Loucy (cell line): ENCODE measurements at regions not wholly inside any gene's neighbourhood (a gene's known extent, or its start where the extent isn't known, plus 50 kb on each side); places are given as distances from the start of the nearest gene placed in this dataset.

ENCODE experiments used
- EZH2phosphoT487 ChIP-seq: fragments of 200-600 bp; IDR thresholded peaks from 2 replicates; pipeline ENCODE4 v1.6.1; 2018; ENCODE audit warnings: antibody characterized with exemption, mild to moderate bottlenecking, moderate library complexity, borderline replicate concordance
- TF ChIP-seq, protein P1 (sequence below): fragments of 200-600 bp; sonication (generic); conservative IDR thresholded peaks from 2 replicates; pipeline ENCODE4 v1.5.1; 2014; ENCODE audit warnings: mild to moderate bottlenecking, antibody characterized with exemption, low read length

DNA sequence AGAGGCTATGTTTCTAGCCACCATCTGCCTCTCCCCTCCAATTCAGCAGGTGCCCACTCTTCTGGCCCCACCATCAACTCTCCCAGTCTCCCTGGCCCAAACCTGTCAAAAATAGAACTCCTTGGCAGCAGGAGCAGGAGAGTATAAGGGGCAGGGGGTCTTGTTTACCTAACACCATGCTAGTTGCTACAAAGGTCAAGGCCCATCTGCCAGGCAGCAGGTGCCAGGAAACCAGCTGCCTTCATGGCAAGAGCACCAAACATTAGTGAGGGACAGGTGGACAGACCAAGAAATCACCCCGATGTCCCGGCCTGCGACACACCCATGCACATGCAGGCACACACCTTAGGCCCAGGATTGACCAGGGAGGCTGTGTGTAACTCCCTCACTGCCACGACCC is 387.9 kb downstream of the BUD13 start:
- no peak for TF ChIP-seq EZH2phosphoT487
- TF ChIP-seq, protein P1, sequence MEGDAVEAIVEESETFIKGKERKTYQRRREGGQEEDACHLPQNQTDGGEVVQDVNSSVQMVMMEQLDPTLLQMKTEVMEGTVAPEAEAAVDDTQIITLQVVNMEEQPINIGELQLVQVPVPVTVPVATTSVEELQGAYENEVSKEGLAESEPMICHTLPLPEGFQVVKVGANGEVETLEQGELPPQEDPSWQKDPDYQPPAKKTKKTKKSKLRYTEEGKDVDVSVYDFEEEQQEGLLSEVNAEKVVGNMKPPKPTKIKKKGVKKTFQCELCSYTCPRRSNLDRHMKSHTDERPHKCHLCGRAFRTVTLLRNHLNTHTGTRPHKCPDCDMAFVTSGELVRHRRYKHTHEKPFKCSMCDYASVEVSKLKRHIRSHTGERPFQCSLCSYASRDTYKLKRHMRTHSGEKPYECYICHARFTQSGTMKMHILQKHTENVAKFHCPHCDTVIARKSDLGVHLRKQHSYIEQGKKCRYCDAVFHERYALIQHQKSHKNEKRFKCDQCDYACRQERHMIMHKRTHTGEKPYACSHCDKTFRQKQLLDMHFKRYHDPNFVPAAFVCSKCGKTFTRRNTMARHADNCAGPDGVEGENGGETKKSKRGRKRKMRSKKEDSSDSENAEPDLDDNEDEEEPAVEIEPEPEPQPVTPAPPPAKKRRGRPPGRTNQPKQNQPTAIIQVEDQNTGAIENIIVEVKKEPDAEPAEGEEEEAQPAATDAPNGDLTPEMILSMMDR = no peak
